CD1c-positive myeloid dendritic cell (primary cell): ENCODE measurements at regions not wholly inside any gene's neighbourhood (a gene's known extent, or its start where the extent isn't known, plus 50 kb on each side); places are given as distances from the start of the nearest gene placed in this dataset.
A peak's percentile ranks its signal among the peaks of the same experiment; 100 is the strongest.
"Not testable (repeated sequence)": the region's sequence is repeated elsewhere in the genome, so short reads cannot be mapped to it uniquely, and the experiment has no call there.

Experiments used
- DNase-seq: peaks from one replicate; pipeline ENCODE4 v3.0.0-alpha.2; 2016; ENCODE audit errors: extremely low spot score

- not testable (repeated sequence) for DNase-seq
Measured at GRCh38 chr7:69052-69451, 123.3 kb upstream of the FAM20C start.

- DNase-seq = not testable (repeated sequence)
Measured at GRCh38 chr7:69499-70123, 122.8 kb upstream of the FAM20C start.

- not testable (repeated sequence) for DNase-seq
Measured at GRCh38 chr7:70207-70606, 122.2 kb upstream of the FAM20C start.

- DNase-seq = not testable (repeated sequence)
Measured at GRCh38 chr7:70989-71388, 121.4 kb upstream of the FAM20C start.

GRCh38 chr7:72266-73057 is 119.9 kb upstream of the FAM20C start:
- not testable (repeated sequence) for DNase-seq

GRCh38 chr7:73058-73331 is 119.4 kb upstream of the FAM20C start:
- not testable (repeated sequence) for DNase-seq

GRCh38 chr7:74008-74540 is 118.3 kb upstream of the FAM20C start:
- not testable (repeated sequence) for DNase-seq

- DNase-seq = not testable (repeated sequence)
Measured at GRCh38 chr7:75511-75910, 116.9 kb upstream of the FAM20C start.

- DNase-seq = not testable (repeated sequence)
Measured at GRCh38 chr7:76202-76601, 116.2 kb upstream of the FAM20C start.

- not testable (repeated sequence) for DNase-seq
Measured at GRCh38 chr7:76829-77395, 115.5 kb upstream of the FAM20C start.

- DNase-seq = not testable (repeated sequence)
Measured at GRCh38 chr7:78862-79261, 113.5 kb upstream of the FAM20C start.

- not testable (repeated sequence) for DNase-seq
Measured at GRCh38 chr7:79400-80055, 112.8 kb upstream of the FAM20C start.

- DNase-seq = peak; percentile 46
Measured at GRCh38 chr7:80259-81067, 111.9 kb upstream of the FAM20C start.

- DNase-seq = peak; percentile 65
Measured at GRCh38 chr7:81068-81925, 111.1 kb upstream of the FAM20C start.

- DNase-seq = no peak
Measured at GRCh38 chr7:81926-82756, 110.2 kb upstream of the FAM20C start.

GRCh38 chr7:82757-83155 is 109.6 kb upstream of the FAM20C start:
- no peak for DNase-seq

GRCh38 chr7:83441-83840 is 108.9 kb upstream of the FAM20C start:
- no peak for DNase-seq

- DNase-seq = no peak
Measured at GRCh38 chr7:83861-84632, 108.3 kb upstream of the FAM20C start.

- no peak for DNase-seq
Measured at GRCh38 chr7:84633-85020, 107.7 kb upstream of the FAM20C start.
